ENCODE measurements at regions not wholly inside any gene's neighbourhood (a gene's known extent, or its start where the extent isn't known, plus 50 kb on each side); places are given as distances from the start of the nearest gene placed in this dataset.

DNA sequence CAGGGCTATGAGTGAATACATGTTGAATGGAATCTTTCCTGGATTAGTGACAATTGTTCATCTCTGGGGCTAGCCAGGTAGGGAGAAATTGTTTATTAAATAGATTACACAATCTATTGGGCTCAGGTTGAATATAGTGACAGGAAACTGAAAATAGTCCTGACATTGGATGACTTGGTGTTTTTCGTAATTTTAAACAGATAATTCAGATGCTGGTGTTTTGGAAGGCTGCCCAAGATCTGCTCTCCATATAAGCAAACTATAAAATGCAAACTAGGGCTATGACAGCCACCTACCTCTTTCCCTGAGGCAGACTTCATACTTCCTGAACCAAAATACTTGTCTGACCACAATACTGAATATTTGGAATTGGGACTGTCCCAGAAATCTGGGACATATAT is 99.1 kb downstream of the ENC1 start:
- DNase-seq (ENCODE audit: low spot score): no peak
- peaks cover 9 to 22% of the 10 kb centered on the region in 2 donors for H3K4me1 ChIP-seq (ENCODE audit: control insufficient read depth in 1 of 2, low read depth in 2 of 2)
- H3K27me3 ChIP-seq (replicated peaks; ENCODE audit: insufficient read depth): no peaks in the 10 kb centered on the region
- no peak overlapping the region for H3K4me3 ChIP-seq
- no peaks in the 10 kb centered on the region for H3K36me3 ChIP-seq
- no peak overlapping the region for H3K27ac ChIP-seq
- TF ChIP-seq, protein P1, sequence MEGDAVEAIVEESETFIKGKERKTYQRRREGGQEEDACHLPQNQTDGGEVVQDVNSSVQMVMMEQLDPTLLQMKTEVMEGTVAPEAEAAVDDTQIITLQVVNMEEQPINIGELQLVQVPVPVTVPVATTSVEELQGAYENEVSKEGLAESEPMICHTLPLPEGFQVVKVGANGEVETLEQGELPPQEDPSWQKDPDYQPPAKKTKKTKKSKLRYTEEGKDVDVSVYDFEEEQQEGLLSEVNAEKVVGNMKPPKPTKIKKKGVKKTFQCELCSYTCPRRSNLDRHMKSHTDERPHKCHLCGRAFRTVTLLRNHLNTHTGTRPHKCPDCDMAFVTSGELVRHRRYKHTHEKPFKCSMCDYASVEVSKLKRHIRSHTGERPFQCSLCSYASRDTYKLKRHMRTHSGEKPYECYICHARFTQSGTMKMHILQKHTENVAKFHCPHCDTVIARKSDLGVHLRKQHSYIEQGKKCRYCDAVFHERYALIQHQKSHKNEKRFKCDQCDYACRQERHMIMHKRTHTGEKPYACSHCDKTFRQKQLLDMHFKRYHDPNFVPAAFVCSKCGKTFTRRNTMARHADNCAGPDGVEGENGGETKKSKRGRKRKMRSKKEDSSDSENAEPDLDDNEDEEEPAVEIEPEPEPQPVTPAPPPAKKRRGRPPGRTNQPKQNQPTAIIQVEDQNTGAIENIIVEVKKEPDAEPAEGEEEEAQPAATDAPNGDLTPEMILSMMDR (IDR thresholded peaks at IDR 0.05): no peak
- no peaks in the 10 kb centered on the region for H3K9me3 ChIP-seq
- no peak for ATAC-seq (ENCODE audit: insufficient number of reproducible peaks, low FRiP score, low read depth)

DNA sequence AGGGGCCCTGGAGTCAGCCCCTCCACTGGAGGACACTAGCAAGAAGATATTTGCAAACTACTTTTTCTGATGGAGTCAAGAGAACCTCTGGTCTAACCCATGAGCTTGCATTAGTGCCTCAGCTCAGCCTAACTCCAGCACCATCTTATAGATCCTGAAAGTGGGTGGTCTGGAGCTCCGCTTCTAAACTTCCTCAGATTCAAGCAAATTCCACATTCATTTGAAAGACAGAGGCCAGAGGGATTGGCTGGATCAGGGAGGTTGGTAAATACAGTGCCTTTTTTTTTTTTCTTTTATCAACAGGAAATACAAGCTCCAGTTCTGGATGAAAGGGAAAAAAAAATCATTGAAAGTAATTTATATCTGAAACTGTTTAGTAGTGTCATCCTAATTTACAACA is 99.9 kb downstream of the ENC1 start:
- Histone ChIP-seq H3K27ac (no peak overlapping the region), H3K4me1 (ENCODE audit: control insufficient read depth in 1 of 2, low read depth in 2 of 2) (peaks cover 9 to 22% of the 10 kb centered on the region in 2 donors), H3K27me3 (replicated peaks; ENCODE audit: insufficient read depth) (no peaks in the 10 kb centered on the region), H3K9me3 (no peaks in the 10 kb centered on the region), H3K4me3 (no peak overlapping the region), H3K36me3 (no peaks in the 10 kb centered on the region)
- no peak for ATAC-seq (ENCODE audit: insufficient number of reproducible peaks, low FRiP score, low read depth)
- TF ChIP-seq, protein P1 (IDR thresholded peaks at IDR 0.05): no peak
- no peak for DNase-seq (ENCODE audit: low spot score)

DNA sequence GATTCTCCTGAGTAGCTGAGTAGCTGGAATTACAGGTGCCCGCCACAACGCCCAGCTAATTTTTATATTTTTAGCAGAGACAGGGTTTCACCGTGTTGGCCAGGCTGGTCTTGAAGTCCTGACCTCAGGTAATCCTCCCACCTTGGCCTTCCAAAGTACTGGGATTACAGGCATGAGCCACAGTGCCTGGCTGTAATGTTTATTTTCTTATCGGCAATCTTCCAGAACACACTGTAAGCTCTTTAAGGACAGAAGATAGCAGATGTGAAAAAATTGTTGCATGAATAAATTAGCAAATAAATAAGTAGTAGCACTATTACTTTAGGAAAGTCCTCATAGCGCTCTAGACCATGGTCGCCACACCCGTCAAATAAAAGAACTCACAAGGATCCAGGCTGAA is 100.5 kb downstream of the ENC1 start:
- DNase-seq (ENCODE audit: low spot score) (no peak), ATAC-seq (ENCODE audit: insufficient number of reproducible peaks, low FRiP score, low read depth) (no peak)
- Histone ChIP-seq H3K27me3 (replicated peaks; ENCODE audit: insufficient read depth) (no peaks in the 10 kb centered on the region), H3K4me3 (no peak overlapping the region), H3K4me1 (ENCODE audit: control insufficient read depth in 1 of 2, low read depth in 2 of 2) (peaks cover 9 to 22% of the 10 kb centered on the region in 2 donors), H3K27ac (no peak overlapping the region), H3K9me3 (no peaks in the 10 kb centered on the region), H3K36me3 (no peaks in the 10 kb centered on the region)
- TF ChIP-seq, protein P1 (IDR thresholded peaks at IDR 0.05): no peak

DNA sequence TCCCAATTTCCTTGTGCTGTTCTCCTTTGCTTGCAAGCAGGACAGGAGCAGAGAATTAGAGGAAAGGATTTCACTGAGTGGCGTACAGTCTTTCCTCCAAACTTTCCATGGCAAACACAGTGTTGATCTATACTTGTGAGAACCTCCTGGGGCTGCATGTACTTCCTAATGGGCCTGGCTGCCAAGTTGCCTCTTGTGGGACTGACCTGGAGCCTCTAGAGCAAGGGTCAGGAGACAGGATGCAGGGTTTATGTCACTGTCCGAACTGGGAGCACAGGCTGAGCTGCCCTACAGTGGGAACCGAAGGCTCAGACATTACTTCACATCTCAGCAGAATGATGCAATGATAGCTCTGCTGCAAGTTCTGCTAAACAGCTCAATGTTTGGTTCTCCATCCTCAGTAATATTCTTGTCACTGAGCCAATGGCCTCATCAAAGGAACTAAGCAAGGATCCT is 102.3 kb downstream of the ENC1 start:
- H3K36me3 ChIP-seq: no peaks in the 10 kb centered on the region
- H3K9me3 ChIP-seq: peaks cover 4% of the 10 kb centered on the region
- peaks cover 3 to 14% of the 10 kb centered on the region in 2 donors for H3K4me1 ChIP-seq (ENCODE audit: control insufficient read depth in 1 of 2, low read depth in 2 of 2)
- H3K4me3 ChIP-seq: no peak overlapping the region
- no peaks in the 10 kb centered on the region for H3K27me3 ChIP-seq (replicated peaks; ENCODE audit: insufficient read depth)
- TF ChIP-seq, protein P1 (IDR thresholded peaks at IDR 0.05): no peak
- H3K27ac ChIP-seq: no peak overlapping the region
- ATAC-seq (ENCODE audit: insufficient number of reproducible peaks, low FRiP score, low read depth) (no peak), DNase-seq (ENCODE audit: low spot score) (no peak)

DNA sequence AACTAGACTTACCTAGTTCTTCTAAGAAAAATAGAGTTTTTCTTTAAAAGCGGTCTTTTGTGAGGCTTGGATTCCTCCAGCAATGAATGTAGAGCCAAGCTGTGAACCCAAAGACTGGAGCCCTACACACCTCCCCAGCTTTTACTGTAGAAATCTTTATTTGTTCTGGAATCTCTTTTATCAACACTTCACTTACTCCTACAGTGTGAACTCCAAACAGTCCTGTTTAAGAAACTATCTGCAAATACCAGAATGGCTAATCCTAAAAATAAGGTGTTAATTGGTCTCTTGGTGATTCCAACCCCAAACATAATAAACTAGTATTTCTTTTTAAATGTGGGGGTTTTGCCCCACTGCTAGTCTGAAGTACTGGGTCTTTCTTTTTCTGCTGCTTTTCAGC is 103.9 kb downstream of the ENC1 start:
- H3K27me3 ChIP-seq (replicated peaks; ENCODE audit: insufficient read depth): no peaks in the 10 kb centered on the region
- peaks cover 4% of the 10 kb centered on the region for H3K9me3 ChIP-seq
- DNase-seq (ENCODE audit: low spot score): no peak
- TF ChIP-seq, protein P1 (IDR thresholded peaks at IDR 0.05): no peak
- H3K36me3 ChIP-seq: no peaks in the 10 kb centered on the region
- no peak overlapping the region for H3K27ac ChIP-seq
- H3K4me1 ChIP-seq (ENCODE audit: control insufficient read depth in 1 of 2, low read depth in 2 of 2): peaks cover 3 to 14% of the 10 kb centered on the region in 2 donors
- H3K4me3 ChIP-seq: no peak overlapping the region
- ATAC-seq (ENCODE audit: insufficient number of reproducible peaks, low FRiP score, low read depth): no peak

All from thoracic aorta (tissue), 2 donors.